ENCODE measurements at regions not wholly inside any gene's neighbourhood (a gene's known extent, or its start where the extent isn't known, plus 50 kb on each side); places are given as distances from the start of the nearest gene placed in this dataset.

GRCh38 chr17:77563439-77564102, 394.9 kb upstream of the TNRC6C start:
- no peak for DNase-seq (ENCODE audit: low read depth in 2 of 2)

- no peak for DNase-seq (ENCODE audit: low read depth in 2 of 2)
Measured at GRCh38 chr17:77564278-77564920, 394.1 kb upstream of the TNRC6C start.

GRCh38 chr17:77565166-77565565, 393.3 kb upstream of the TNRC6C start:
- no peak for DNase-seq (ENCODE audit: low read depth in 2 of 2)

GRCh38 chr17:77566151-77566550, 392.4 kb upstream of the TNRC6C start:
- no peak for DNase-seq (ENCODE audit: low read depth in 2 of 2)

GRCh38 chr17:77566566-77567138, 391.9 kb upstream of the TNRC6C start:
- no peak for DNase-seq (ENCODE audit: low read depth in 2 of 2)

GRCh38 chr17:77568540-77568939, 390.0 kb upstream of the TNRC6C start:
- no peak for DNase-seq (ENCODE audit: low read depth in 2 of 2)

GRCh38 chr17:77569846-77570564, 388.5 kb upstream of the TNRC6C start:
- DNase-seq (ENCODE audit: low read depth in 2 of 2): no peak

GRCh38 chr17:77570565-77570898, 388.0 kb upstream of the TNRC6C start:
- DNase-seq (ENCODE audit: low read depth in 2 of 2): no peak

- peak; percentile 5 to 28 for DNase-seq (ENCODE audit: low read depth in 2 of 2)
Measured at GRCh38 chr17:77571155-77571981, 387.1 kb upstream of the TNRC6C start.

- DNase-seq (ENCODE audit: low read depth in 2 of 2): no peak
Measured at GRCh38 chr17:77572065-77572601, 386.4 kb upstream of the TNRC6C start.

- no peak for DNase-seq (ENCODE audit: low read depth in 2 of 2)
Measured at GRCh38 chr17:77572851-77573250, 385.7 kb upstream of the TNRC6C start.

GRCh38 chr17:77577491-77577890, 381.0 kb upstream of the TNRC6C start:
- DNase-seq (ENCODE audit: low read depth in 2 of 2): no peak

GRCh38 chr17:77579131-77579530, 379.4 kb upstream of the TNRC6C start:
- no peak for DNase-seq (ENCODE audit: low read depth in 2 of 2)

- DNase-seq (ENCODE audit: low read depth in 2 of 2): no peak
Measured at GRCh38 chr17:77579682-77580081, 378.8 kb upstream of the TNRC6C start.

- DNase-seq (ENCODE audit: low read depth in 2 of 2): no peak
Measured at GRCh38 chr17:77580531-77581270, 377.8 kb upstream of the TNRC6C start.

- DNase-seq (ENCODE audit: low read depth in 2 of 2): no peak
Measured at GRCh38 chr17:77581480-77581879, 377.0 kb upstream of the TNRC6C start.

- DNase-seq (ENCODE audit: low read depth in 2 of 2): no peak
Measured at GRCh38 chr17:77585142-77585860, 373.2 kb upstream of the TNRC6C start.

GRCh38 chr17:77590951-77591735, 367.4 kb upstream of the TNRC6C start:
- DNase-seq (ENCODE audit: low read depth in 2 of 2): no peak
